Osteoblast (primary cell): ENCODE measurements at regions not wholly inside any gene's neighbourhood (a gene's known extent, or its start where the extent isn't known, plus 50 kb on each side); places are given as distances from the start of the nearest gene placed in this dataset.
"Not testable (repeated sequence)": the region's sequence is repeated elsewhere in the genome, so short reads cannot be mapped to it uniquely, and the experiment has no call there.

ENCODE experiments used
- DNase-seq: peaks from one replicate; pipeline ENCODE4 v3.0.0; 2011; ENCODE audit warnings: low spot score, mixed read lengths; ENCODE audit not compliant: insufficient read length; ENCODE audit errors: missing footprints
- H2AFZ ChIP-seq: 2 replicates; pipeline ENCODE4 v1.6.0; 2011; ENCODE audit warnings: mild to moderate bottlenecking, low read length
- H3K27ac ChIP-seq: 2 replicates; pipeline ENCODE4 v1.5.1; 2011; ENCODE audit warnings: mild to moderate bottlenecking, low read depth, low read length, moderate library complexity
- H3K27me3 ChIP-seq: 2 replicates; pipeline ENCODE4 v1.6.0; 2012; ENCODE audit warnings: mild to moderate bottlenecking, control low read depth, inconsistent platforms, low read length, moderate library complexity; ENCODE audit not compliant: insufficient read depth
- H3K36me3 ChIP-seq: 2 replicates; pipeline ENCODE4 v1.5.1; 2011; ENCODE audit warnings: mild to moderate bottlenecking, low read length, control low read depth, moderate library complexity; ENCODE audit not compliant: insufficient read depth
- H3K4me1 ChIP-seq: 2 replicates; pipeline ENCODE4 v1.5.1; 2011; ENCODE audit warnings: mild to moderate bottlenecking, low read length, control low read depth, moderate library complexity; ENCODE audit not compliant: insufficient read depth
- H3K4me2 ChIP-seq: 2 replicates; pipeline ENCODE4 v1.6.0; 2011; ENCODE audit warnings: mild to moderate bottlenecking, low read length; ENCODE audit not compliant: insufficient read depth
- H3K4me3 ChIP-seq: fragments of 200-600 bp; sonication (generic); 3 replicates; pipeline ENCODE4 v1.5.1; 2012; ENCODE audit warnings: mild to moderate bottlenecking, low read length, inconsistent platforms; ENCODE audit not compliant: insufficient read depth
- H3K79me2 ChIP-seq: 2 replicates; pipeline ENCODE4 v1.6.0; 2012; ENCODE audit warnings: mild to moderate bottlenecking, low read length, control low read depth, inconsistent platforms; ENCODE audit not compliant: insufficient read depth
- H3K9me3 ChIP-seq: 2 replicates; pipeline ENCODE4 v1.5.1; 2011; ENCODE audit warnings: low read depth, low read length, control low read depth
- H4K20me1 ChIP-seq: 2 replicates; pipeline ENCODE4 v1.6.0; 2012; ENCODE audit warnings: mild to moderate bottlenecking, low read length, control low read depth; ENCODE audit not compliant: insufficient read depth
- CTCF ChIP-seq: IDR thresholded peaks from 2 replicates; pipeline ENCODE4 v1.5.1; 2011; ENCODE audit warnings: mild to moderate bottlenecking, low read depth, low read length, moderate library complexity; ENCODE audit errors: extremely low read depth

GRCh38 chr4:127007305-127007704, 625.5 kb upstream of the INTU start:
- H3K36me3 ChIP-seq = no peaks in the 10 kb centered on the region
- no peaks in the 10 kb centered on the region for H3K79me2 ChIP-seq
- no peak overlapping the region for H3K4me3 ChIP-seq
- no peak overlapping the region for H3K27ac ChIP-seq
- H4K20me1 ChIP-seq = no peaks in the 10 kb centered on the region
- no peak overlapping the region for H3K4me2 ChIP-seq
- H3K9me3 ChIP-seq = no peaks in the 10 kb centered on the region
- DNase-seq = no peak
- peak overlapping the region; percentile 60 for H2AFZ ChIP-seq
- H3K4me1 ChIP-seq = no peaks in the 10 kb centered on the region
- no peaks in the 10 kb centered on the region for H3K27me3 ChIP-seq
- TF ChIP-seq CTCF = no peak

- H3K36me3 ChIP-seq = no peaks in the 10 kb centered on the region
- H3K4me3 ChIP-seq = no peak overlapping the region
- H3K4me1 ChIP-seq = no peaks in the 10 kb centered on the region
- H3K27ac ChIP-seq = no peak overlapping the region
- no peak overlapping the region for H3K4me2 ChIP-seq
- no peaks in the 10 kb centered on the region for H3K79me2 ChIP-seq
- DNase-seq = no peak
- H3K27me3 ChIP-seq = no peaks in the 10 kb centered on the region
- H2AFZ ChIP-seq = no peak overlapping the region
- H3K9me3 ChIP-seq = no peaks in the 10 kb centered on the region
- no peaks in the 10 kb centered on the region for H4K20me1 ChIP-seq
- TF ChIP-seq CTCF = no peak
These were observed 620.2 kb upstream of the INTU start for GRCh38 chr4:127012549-127012948.

- Histone ChIP-seq H3K27ac (no peak overlapping the region), H3K79me2 (no peaks in the 10 kb centered on the region), H3K36me3 (no peaks in the 10 kb centered on the region), H2AFZ (peak overlapping the region; percentile 54), H3K4me3 (no peak overlapping the region), H3K9me3 (no peaks in the 10 kb centered on the region), H3K4me1 (no peaks in the 10 kb centered on the region), H3K4me2 (no peak overlapping the region), H4K20me1 (no peaks in the 10 kb centered on the region), H3K27me3 (no peaks in the 10 kb centered on the region)
- TF ChIP-seq CTCF = no peak
- peak; percentile 53 for DNase-seq
These were observed 617.1 kb upstream of the INTU start for GRCh38 chr4:127015667-127016117.

- no peak for TF ChIP-seq CTCF
- H3K9me3 ChIP-seq = no peaks in the 10 kb centered on the region
These were observed 614.4 kb upstream of the INTU start for GRCh38 chr4:127018381-127018780.

GRCh38 chr4:127020831-127021230, 611.9 kb upstream of the INTU start:
- DNase-seq, H3K27ac ChIP-seq, H3K36me3 ChIP-seq, H3K4me1 ChIP-seq, H4K20me1 ChIP-seq, H3K27me3 ChIP-seq, H2AFZ ChIP-seq, H3K9me3 ChIP-seq, H3K4me2 ChIP-seq, H3K4me3 ChIP-seq, H3K79me2 ChIP-seq: not testable (repeated sequence)

More at GRCh38 chr4:127018381-127018780, 614.4 kb upstream of the INTU start:
- Histone ChIP-seq H2AFZ (no peak overlapping the region), H3K4me2 (no peak overlapping the region), H3K27me3 (no peaks in the 10 kb centered on the region), H3K79me2 (no peaks in the 10 kb centered on the region), H3K36me3 (no peaks in the 10 kb centered on the region), H3K4me3 (no peak overlapping the region), H4K20me1 (no peaks in the 10 kb centered on the region), H3K4me1 (no peaks in the 10 kb centered on the region), H3K27ac (no peak overlapping the region)
- DNase-seq = no peak
